Inflammatory macrophage (primary cell): ENCODE measurements at regions not wholly inside any gene's neighbourhood (a gene's known extent, or its start where the extent isn't known, plus 50 kb on each side); places are given as distances from the start of the nearest gene placed in this dataset.

ENCODE experiments used
- DNase-seq, 2 donors: peaks; one replicate each; pipeline ENCODE4 v3.0.0-alpha.2; 2020 to 2022

- peak; percentile 39 to 61 for DNase-seq
Measured at GRCh38 chr4:83171436-83172039, 57.0 kb upstream of the PLAC8 start.

GRCh38 chr4:83170952-83171399, 56.4 kb upstream of the PLAC8 start:
- DNase-seq: peak in 1 of 2 donors; percentile 8
